Mesenchymal stem cell (in vitro differentiated cells and primary cell): ENCODE measurements at regions not wholly inside any gene's neighbourhood (a gene's known extent, or its start where the extent isn't known, plus 50 kb on each side); places are given as distances from the start of the nearest gene placed in this dataset.

ENCODE experiments used
- DNase-seq: peaks from one replicate; pipeline ENCODE4 v3.0.0-alpha.2; 2013
- H2AFZ ChIP-seq: one replicate; pipeline ENCODE4 v1.6.1; 2013; ENCODE audit warnings: low read depth, mild to moderate bottlenecking, control low read depth, inconsistent platforms, low read length, moderate library complexity
- H2AK5ac ChIP-seq: 2 replicates; pipeline ENCODE4 v1.6.1; 2013; ENCODE audit warnings: low read length, moderate library complexity, mild to moderate bottlenecking, inconsistent platforms; ENCODE audit not compliant: severe bottlenecking
- H2BK120ac ChIP-seq: one replicate; pipeline ENCODE4 v1.6.1; 2013; ENCODE audit warnings: low read depth, mild to moderate bottlenecking, inconsistent platforms, low read length, moderate library complexity
- H2BK12ac ChIP-seq, 2 experiments: one replicate each; pipeline ENCODE4 v1.6.1; 2013; ENCODE audit warnings: inconsistent platforms in 2 of 2, low read length in 2 of 2, mild to moderate bottlenecking in 2 of 2, moderate library complexity in 2 of 2, control low read depth in 1 of 2
- H2BK15ac ChIP-seq: one replicate; pipeline ENCODE4 v1.6.1; 2013; ENCODE audit warnings: mild to moderate bottlenecking, low read depth, inconsistent platforms; ENCODE audit not compliant: poor library complexity, severe bottlenecking
- H2BK5ac ChIP-seq: 2 replicates; pipeline ENCODE4 v1.6.1; 2013; ENCODE audit warnings: low read depth, mild to moderate bottlenecking, low read length, control low read depth, inconsistent platforms; ENCODE audit not compliant: poor library complexity, severe bottlenecking
- H3K14ac ChIP-seq, 2 experiments: one replicate each; pipeline ENCODE4 v1.6.1; 2013; ENCODE audit warnings: inconsistent platforms in 2 of 2, low read length in 2 of 2, control low read depth in 1 of 2, mild to moderate bottlenecking in 1 of 2, moderate library complexity in 1 of 2
- H3K18ac ChIP-seq, 2 experiments: one replicate each; pipeline ENCODE4 v1.6.1; 2013; ENCODE audit warnings: inconsistent platforms in 2 of 2, low read length in 2 of 2, control low read depth in 1 of 2, low read depth in 1 of 2, mild to moderate bottlenecking in 1 of 2
- H3K23ac ChIP-seq, 2 experiments: one replicate each; pipeline ENCODE4 v1.6.1; 2013; ENCODE audit warnings: inconsistent platforms in 2 of 2, low read length in 2 of 2, mild to moderate bottlenecking in 2 of 2, moderate library complexity in 2 of 2, control low read depth in 1 of 2
- H3K27ac ChIP-seq: 2 replicates; pipeline ENCODE4 v1.5.1; 2013; ENCODE audit warnings: mild to moderate bottlenecking, moderate library complexity, low read length, control low read depth, inconsistent platforms; ENCODE audit not compliant: poor library complexity, severe bottlenecking
- H3K27me3 ChIP-seq, 2 experiments: 2 replicates each; pipeline versions ENCODE4 v1.6.1 to v1.7.0; 2013; ENCODE audit warnings: low read length in 2 of 2, mild to moderate bottlenecking in 2 of 2, moderate library complexity in 2 of 2, control low read depth in 1 of 2, inconsistent platforms in 1 of 2; ENCODE audit not compliant: control insufficient read depth in 1 of 2, insufficient read depth in 1 of 2
- H3K36me3 ChIP-seq, 2 experiments: 2 replicates each; pipeline versions ENCODE4 v1.6.1 to v1.7.0; 2013; ENCODE audit warnings: low read length in 2 of 2, control low read depth in 1 of 2, inconsistent platforms in 1 of 2, low read depth in 1 of 2, mild to moderate bottlenecking in 1 of 2; ENCODE audit not compliant: insufficient read depth in 2 of 2, control insufficient read depth in 1 of 2
- H3K4ac ChIP-seq, 2 experiments: one replicate each; pipeline ENCODE4 v1.6.1; 2013; ENCODE audit warnings: inconsistent platforms in 2 of 2, low read length in 2 of 2, mild to moderate bottlenecking in 2 of 2, moderate library complexity in 2 of 2, control low read depth in 1 of 2, low read depth in 1 of 2
- H3K4me1 ChIP-seq: 2 replicates; pipeline ENCODE4 v1.6.1; 2013; ENCODE audit warnings: low read depth, low read length, control low read depth; ENCODE audit not compliant: control insufficient read depth, insufficient read depth
- H3K4me2 ChIP-seq: 2 replicates; pipeline ENCODE4 v1.6.1; 2013; ENCODE audit warnings: low read length, mild to moderate bottlenecking, inconsistent platforms; ENCODE audit not compliant: poor library complexity, severe bottlenecking
- H3K4me3 ChIP-seq, 2 experiments: 2 replicates each; pipeline versions ENCODE4 v1.5.1 to v1.7.0; 2013; ENCODE audit warnings: low read length in 2 of 2, mild to moderate bottlenecking in 2 of 2, control low read depth in 1 of 2, low read depth in 1 of 2; ENCODE audit not compliant: insufficient read depth in 1 of 2
- H3K79me1 ChIP-seq: replicated peaks from 2 replicates; pipeline ENCODE4 v1.6.1; 2013; ENCODE audit warnings: mild to moderate bottlenecking, control low read depth, low read length, inconsistent platforms; ENCODE audit not compliant: poor library complexity, severe bottlenecking
- H3K9ac ChIP-seq: 2 replicates; pipeline ENCODE4 v1.7.0; 2013; ENCODE audit warnings: mild to moderate bottlenecking, low read length, moderate library complexity
- H3K9me3 ChIP-seq: 2 replicates; pipeline ENCODE4 v1.7.0; 2013; ENCODE audit warnings: mild to moderate bottlenecking, low read length; ENCODE audit not compliant: control insufficient read depth
- H4K8ac ChIP-seq: one replicate; pipeline ENCODE4 v1.6.1; 2013; ENCODE audit warnings: inconsistent platforms, mild to moderate bottlenecking, low read length, moderate library complexity
- H4K91ac ChIP-seq: one replicate; pipeline ENCODE4 v1.6.1; 2013; ENCODE audit warnings: mild to moderate bottlenecking, low read length, inconsistent platforms
- WGBS: methylation state at CpG from one replicate; pipeline ENCODE4 v1.1.7; 2013; ENCODE audit warnings: mixed read lengths; 5-methylcytosine and 5-hydroxymethylcytosine counted together

GRCh38 chr13:55410398-55411330 lies 1730.1 kb upstream of the PRR20A start:
- no peaks in the 10 kb centered on the region for H3K36me3 ChIP-seq
- no peak overlapping the region for H3K4ac ChIP-seq
- H2AFZ ChIP-seq, result no peak overlapping the region
- H3K4me3 ChIP-seq, result no peak overlapping the region
- no peak for DNase-seq
- no peak overlapping the region for H2BK12ac ChIP-seq
- H3K9ac ChIP-seq, result no peak overlapping the region
- no peak overlapping the region for H2BK120ac ChIP-seq
- no peaks in the 10 kb centered on the region for H3K79me1 ChIP-seq
- WGBS, result 48% methylated on average over 8 of the region's 8 CpGs
- no peaks in the 10 kb centered on the region for H3K9me3 ChIP-seq
- H2BK5ac ChIP-seq, result no peak overlapping the region
- H3K14ac ChIP-seq, result no peak overlapping the region
- H4K91ac ChIP-seq, result no peak overlapping the region
- H3K27me3 ChIP-seq, result no peaks in the 10 kb centered on the region
- no peak overlapping the region for H3K23ac ChIP-seq
- no peak overlapping the region for H3K27ac ChIP-seq
- no peaks in the 10 kb centered on the region for H3K4me1 ChIP-seq
- H3K4me2 ChIP-seq, result no peak overlapping the region
- H2AK5ac ChIP-seq, result no peak overlapping the region
- H2BK15ac ChIP-seq, result no peak overlapping the region
- no peak overlapping the region for H3K18ac ChIP-seq
- no peak overlapping the region for H4K8ac ChIP-seq

GRCh38 chr13:55418095-55418494 lies 1722.6 kb upstream of the PRR20A start:
- H3K18ac ChIP-seq, result no peak overlapping the region
- no peak for DNase-seq
- no peak overlapping the region for H4K91ac ChIP-seq
- H3K23ac ChIP-seq, result no peak overlapping the region
- no peak overlapping the region for H2AFZ ChIP-seq
- H2BK120ac ChIP-seq, result no peak overlapping the region
- 93% methylated on average over 2 of the region's 2 CpGs for WGBS
- H3K9me3 ChIP-seq, result no peaks in the 10 kb centered on the region
- no peak overlapping the region for H3K4me3 ChIP-seq
- no peak overlapping the region for H4K8ac ChIP-seq
- H3K4ac ChIP-seq, result no peak overlapping the region
- H3K14ac ChIP-seq, result no peak overlapping the region
- no peaks in the 10 kb centered on the region for H3K79me1 ChIP-seq
- H3K36me3 ChIP-seq, result no peaks in the 10 kb centered on the region
- H2BK5ac ChIP-seq, result no peak overlapping the region
- no peaks in the 10 kb centered on the region for H3K27me3 ChIP-seq
- no peak overlapping the region for H3K27ac ChIP-seq
- no peak overlapping the region for H2BK12ac ChIP-seq
- no peak overlapping the region for H3K4me2 ChIP-seq
- H2AK5ac ChIP-seq, result no peak overlapping the region
- H3K9ac ChIP-seq, result no peak overlapping the region
- H3K4me1 ChIP-seq, result no peaks in the 10 kb centered on the region
- H2BK15ac ChIP-seq, result no peak overlapping the region

GRCh38 chr13:55432814-55433213 lies 1707.9 kb upstream of the PRR20A start:
- no peaks in the 10 kb centered on the region for H3K36me3 ChIP-seq
- 51% methylated on average over 2 of the region's 4 CpGs for WGBS
- no peak overlapping the region for H2AK5ac ChIP-seq
- no peaks in the 10 kb centered on the region for H3K79me1 ChIP-seq
- H3K14ac ChIP-seq, result no peak overlapping the region
- no peak overlapping the region for H3K4ac ChIP-seq
- no peak overlapping the region for H3K23ac ChIP-seq
- H2BK15ac ChIP-seq, result no peak overlapping the region
- no peak overlapping the region for H2BK120ac ChIP-seq
- H3K18ac ChIP-seq, result no peak overlapping the region
- DNase-seq, result no peak
- no peak overlapping the region for H2BK5ac ChIP-seq
- no peaks in the 10 kb centered on the region for H3K27me3 ChIP-seq
- no peak overlapping the region for H3K27ac ChIP-seq
- H3K4me1 ChIP-seq, result no peaks in the 10 kb centered on the region
- no peak overlapping the region for H2AFZ ChIP-seq
- no peak overlapping the region for H4K8ac ChIP-seq
- peaks cover 7% of the 10 kb centered on the region for H3K9me3 ChIP-seq
- H4K91ac ChIP-seq, result no peak overlapping the region
- H3K4me2 ChIP-seq, result no peak overlapping the region
- no peak overlapping the region for H2BK12ac ChIP-seq
- H3K4me3 ChIP-seq, result no peak overlapping the region
- H3K9ac ChIP-seq, result no peak overlapping the region

- Histone ChIP-seq H2AK5ac (no peak overlapping the region), H3K14ac (no peak overlapping the region), H3K4me2 (no peak overlapping the region), H3K4me3 (no peak overlapping the region), H2BK15ac (no peak overlapping the region), H3K18ac (no peak overlapping the region), H3K36me3 (no peaks in the 10 kb centered on the region), H2AFZ (no peak overlapping the region), H3K79me1 (no peaks in the 10 kb centered on the region), H2BK12ac (no peak overlapping the region), H4K91ac (no peak overlapping the region), H3K4me1 (no peaks in the 10 kb centered on the region), H3K27me3 (no peaks in the 10 kb centered on the region), H3K9ac (no peak overlapping the region), H2BK120ac (no peak overlapping the region), H3K27ac (no peak overlapping the region), H4K8ac (no peak overlapping the region), H2BK5ac (no peak overlapping the region), H3K9me3 (peaks cover 4% of the 10 kb centered on the region), H3K4ac (no peak overlapping the region), H3K23ac (no peak overlapping the region)
- no peak for DNase-seq
- WGBS, result 47% methylated on average over 1 of the region's 1 CpG
Measured at GRCh38 chr13:55437162-55437561, 1703.6 kb upstream of the PRR20A start.
